ENCODE measurements at regions not wholly inside any gene's neighbourhood (a gene's known extent, or its start where the extent isn't known, plus 50 kb on each side); places are given as distances from the start of the nearest gene placed in this dataset.

DNA sequence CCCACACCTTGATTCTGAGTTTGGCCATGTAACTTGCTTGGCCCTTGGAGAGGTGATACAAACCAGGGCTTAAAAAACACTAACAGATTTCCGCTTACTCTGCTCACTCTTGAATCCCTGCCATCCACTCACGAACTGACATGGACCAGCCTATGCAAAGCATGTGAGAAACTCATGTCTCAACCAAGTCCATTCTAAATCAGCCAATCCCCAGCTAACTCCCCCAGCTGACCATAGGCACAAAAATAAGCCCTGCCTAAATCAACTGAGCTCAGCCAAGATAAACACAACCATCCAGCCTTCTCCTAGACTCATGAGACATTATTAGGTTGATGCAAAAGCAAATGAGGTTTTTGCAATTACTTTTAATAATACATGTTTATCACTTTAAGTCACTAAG lies 353.9 kb upstream of the TBX3 start:
- intact Hi-C loops (cut with DNase I): no loop called here

GRCh38 chr12:115035535-115036107 lies 351.6 kb upstream of the TBX3 start:
- no peak for DNase-seq (ENCODE audit: low spot score)
- intact Hi-C loops (cut with DNase I): no loop called here

More for the DNA sequence above, 353.9 kb upstream of the TBX3 start:
- no peak for DNase-seq (ENCODE audit: low spot score)

GRCh38 chr12:115032521-115032920 lies 348.5 kb upstream of the TBX3 start:
- intact Hi-C loops (cut with DNase I): no loop called here
- no peak for DNase-seq (ENCODE audit: low spot score)

DNA sequence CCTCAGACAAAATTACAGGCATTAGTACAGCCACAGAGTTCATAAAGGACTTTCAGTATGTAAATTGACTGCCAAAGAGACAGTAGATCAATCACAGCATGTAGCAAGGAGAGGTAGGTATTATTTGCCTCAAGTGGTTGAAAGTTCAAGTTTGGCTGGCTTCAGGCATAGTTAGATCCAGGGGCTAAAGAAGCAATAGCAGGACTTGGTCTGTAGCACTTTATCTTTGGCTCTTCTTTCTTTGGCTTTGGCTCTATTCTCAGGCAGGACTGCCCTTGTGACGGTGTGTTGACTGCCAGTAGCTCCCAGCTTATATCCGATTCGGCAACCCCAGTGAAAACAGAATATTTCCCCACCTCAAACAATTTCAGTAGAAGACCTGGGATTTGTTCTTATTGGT lies 346.0 kb upstream of the TBX3 start:
- intact Hi-C loops (cut with DNase I): no loop called here

DNA sequence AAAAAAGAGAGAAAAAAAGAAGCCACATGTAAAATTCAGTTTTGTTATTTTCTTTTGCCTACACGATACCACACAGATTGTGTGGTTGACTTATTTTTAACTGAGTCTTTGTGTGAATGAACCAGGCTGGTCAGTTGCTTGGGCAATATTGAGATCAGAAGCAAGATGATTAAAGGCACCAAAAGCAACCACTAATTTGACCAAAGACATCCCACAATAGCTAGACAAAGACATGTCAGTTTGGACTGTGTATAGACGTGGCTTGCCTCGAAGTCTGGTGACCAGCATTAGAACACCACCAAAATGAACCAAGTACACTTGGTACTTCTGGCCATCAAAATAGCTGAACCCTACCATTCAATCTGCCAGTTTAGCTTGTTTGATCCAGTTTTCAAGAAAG lies 340.6 kb upstream of the TBX3 start:
- no peak for DNase-seq (ENCODE audit: low spot score)
- intact Hi-C loops (cut with DNase I): no loop called here

More for the DNA sequence above, 346.0 kb upstream of the TBX3 start:
- no peak for DNase-seq (ENCODE audit: low spot score)

- DNase-seq (ENCODE audit: low spot score): no peak
- intact Hi-C loops (cut with DNase I): no loop called here
Measured at GRCh38 chr12:115023279-115024265, 339.6 kb upstream of the TBX3 start.

DNA sequence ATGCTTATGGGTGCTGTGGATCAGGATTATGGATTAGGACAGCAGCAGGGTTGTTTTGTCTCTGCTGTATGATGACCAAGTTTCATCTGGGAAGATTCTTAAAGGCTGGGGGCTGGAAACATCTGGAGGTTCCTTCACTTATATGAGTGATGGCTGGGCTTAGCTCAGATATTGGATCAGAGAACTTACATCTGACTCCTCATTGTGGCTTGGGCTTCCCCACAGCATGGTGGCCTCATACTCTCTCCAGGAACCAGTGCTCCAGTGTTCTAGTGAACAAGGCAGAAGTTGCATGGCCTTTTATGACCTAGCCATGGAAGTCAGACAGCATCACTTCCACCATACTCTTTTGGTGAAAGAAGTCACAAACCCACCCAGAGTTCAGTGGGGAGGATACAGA lies 336.1 kb upstream of the TBX3 start:
- no peak for DNase-seq (ENCODE audit: low spot score)
- intact Hi-C loops (cut with DNase I): no loop called here

GRCh38 chr12:115017346-115017745 lies 333.4 kb upstream of the TBX3 start:
- intact Hi-C loops (cut with DNase I): no loop called here

GRCh38 chr12:115013236-115013981 lies 329.4 kb upstream of the TBX3 start:
- DNase-seq (ENCODE audit: low spot score): no peak
- intact Hi-C loops (cut with DNase I): no loop called here

More at GRCh38 chr12:115017346-115017745, 333.4 kb upstream of the TBX3 start:
- DNase-seq (ENCODE audit: low spot score): no peak

GRCh38 chr12:115012861-115013235 lies 328.9 kb upstream of the TBX3 start:
- no peak for DNase-seq (ENCODE audit: low spot score)
- intact Hi-C loops (cut with DNase I): loop anchor here in 1 of 2 donors (1.0 kb wide), 1 partner anchor 20 kb away; no protein-coding TSS in a partner anchor

GRCh38 chr12:115011703-115012102 lies 327.7 kb upstream of the TBX3 start:
- DNase-seq (ENCODE audit: low spot score): no peak
- intact Hi-C loops (cut with DNase I): loop anchor here in 1 of 2 donors (1.0 kb wide), 1 partner anchor 18 kb away; no protein-coding TSS in a partner anchor

DNA sequence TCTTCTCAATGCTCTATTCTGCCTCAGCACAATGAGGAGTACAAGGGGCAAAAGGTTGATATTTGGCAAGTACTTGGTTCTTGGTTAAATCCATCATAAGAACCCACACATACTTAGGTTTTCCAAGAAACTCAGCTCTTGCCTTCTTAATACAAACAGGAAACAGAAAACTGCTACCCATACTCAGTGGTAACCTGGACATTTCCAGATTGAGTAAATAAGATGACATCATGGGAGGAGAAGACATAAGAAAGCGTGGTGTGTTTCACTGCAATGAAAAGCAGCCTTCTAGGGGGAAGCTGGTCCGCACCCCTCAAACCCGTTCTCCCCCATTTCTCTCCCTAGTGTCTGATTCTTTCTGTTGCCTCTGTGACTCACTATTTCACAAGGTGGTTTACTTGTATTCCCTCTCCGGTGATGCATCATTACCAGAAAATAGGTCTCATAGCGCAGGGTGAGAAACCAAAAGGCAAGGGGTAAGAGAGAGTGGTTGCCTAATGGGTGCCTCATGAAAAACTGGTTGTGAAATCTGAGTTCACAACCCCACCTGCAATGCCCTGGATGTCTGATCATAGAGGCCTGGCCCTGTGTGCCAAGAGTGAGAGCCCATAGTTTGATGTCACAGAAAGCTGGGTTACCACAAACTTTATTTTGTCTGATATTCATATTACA lies 326.5 kb upstream of the TBX3 start:
- DNase-seq (ENCODE audit: low spot score): no peak
- intact Hi-C loops (cut with DNase I): no loop called here

- no peak for DNase-seq (ENCODE audit: low spot score)
- intact Hi-C loops (cut with DNase I): no loop called here
Measured at GRCh38 chr12:115008929-115009328, 325.0 kb upstream of the TBX3 start.

GRCh38 chr12:115004470-115005146 lies 320.6 kb upstream of the TBX3 start:
- no peak for DNase-seq (ENCODE audit: low spot score)
- intact Hi-C loops (cut with DNase I): no loop called here

GRCh38 chr12:115002434-115002833 lies 318.5 kb upstream of the TBX3 start:
- no peak for DNase-seq (ENCODE audit: low spot score)
- intact Hi-C loops (cut with DNase I): no loop called here

GRCh38 chr12:115001571-115002180 lies 317.7 kb upstream of the TBX3 start:
- intact Hi-C loops (cut with DNase I): no loop called here
- DNase-seq (ENCODE audit: low spot score): no peak

DNA sequence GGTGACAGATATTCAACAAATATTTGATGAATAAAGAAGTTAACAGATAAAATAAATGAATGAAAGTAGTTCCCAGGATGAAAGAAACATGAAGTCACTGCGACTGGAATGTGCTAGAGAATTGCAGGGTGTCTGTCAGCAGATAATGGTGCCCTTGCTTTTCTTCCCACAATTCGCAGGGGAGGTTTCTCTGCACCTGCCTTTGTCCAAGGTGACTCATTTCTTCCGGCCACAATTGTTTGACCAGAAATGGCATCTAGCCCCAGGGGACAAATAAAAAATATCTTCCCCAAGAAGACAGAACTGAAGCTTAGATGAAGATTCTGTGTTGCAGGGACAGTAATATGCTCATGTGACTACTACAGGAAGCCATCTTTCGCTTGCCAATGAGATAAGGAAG lies 316.1 kb upstream of the TBX3 start:
- DNase-seq (ENCODE audit: low spot score): no peak

DNA sequence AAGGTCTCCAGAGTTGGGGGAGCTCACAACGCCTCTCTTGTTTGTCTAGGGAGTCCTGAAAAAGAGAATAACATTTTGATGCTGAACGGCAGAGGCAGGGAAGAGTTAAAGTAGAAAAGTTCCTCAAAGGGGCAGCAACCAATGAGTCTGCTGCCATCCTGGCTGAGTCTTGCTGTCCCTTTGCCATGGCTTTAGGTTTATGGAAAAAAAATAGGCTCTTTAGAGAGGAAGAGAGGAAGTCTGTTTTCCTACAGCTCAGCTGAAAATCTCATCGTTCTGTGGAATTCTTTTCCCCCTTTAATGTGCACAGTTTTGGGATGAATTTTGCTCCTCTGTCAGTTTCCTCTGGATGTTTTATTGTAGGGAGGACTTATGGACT lies 314.8 kb upstream of the TBX3 start:
- no peak for DNase-seq (ENCODE audit: low spot score)
- intact Hi-C loops (cut with DNase I): no loop called here

More for the DNA sequence above, 316.1 kb upstream of the TBX3 start:
- intact Hi-C loops (cut with DNase I): no loop called here
